GM23338 (cell line): ENCODE measurements at regions not wholly inside any gene's neighbourhood (a gene's known extent, or its start where the extent isn't known, plus 50 kb on each side); places are given as distances from the start of the nearest gene placed in this dataset.

Experiments
- ATAC-seq: fragments of 200-7000 bp; cut with Tn5 transposase; 3 replicates; pipeline ENCODE4 v1.9.1; 2020
- DNase-seq: peaks from one replicate; pipeline ENCODE4 v3.0.0-alpha.2; 2015; ENCODE audit warnings: low spot score
- H2AFZ ChIP-seq: fragments of 200-600 bp; sonication (generic); 2 replicates; pipeline ENCODE4 v1.8.0; 2016; ENCODE audit warnings: antibody characterized with exemption, mild to moderate bottlenecking, moderate library complexity
- H3F3A ChIP-seq: fragments of 200-600 bp; sonication (generic); replicated peaks from 2 replicates; pipeline ENCODE4 v1.8.0; 2017; ENCODE audit warnings: antibody characterized with exemption, mixed run types, low read depth
- H3K27ac ChIP-seq: fragments of 200-600 bp; sonication (generic); 2 replicates; pipeline ENCODE4 v1.6.1; 2016; ENCODE audit warnings: low read depth
- H3K27me3 ChIP-seq: fragments of 200-600 bp; sonication (generic); 2 replicates; pipeline ENCODE4 v1.8.0; 2016; ENCODE audit warnings: mild to moderate bottlenecking, mixed run types, moderate library complexity; ENCODE audit not compliant: insufficient read depth
- H3K36me3 ChIP-seq: fragments of 200-600 bp; sonication (generic); 2 replicates; pipeline ENCODE4 v1.8.0; 2016; ENCODE audit warnings: mild to moderate bottlenecking; ENCODE audit not compliant: insufficient read depth
- H3K4me1 ChIP-seq: fragments of 200-600 bp; sonication (generic); 2 replicates; pipeline ENCODE4 v1.8.0; 2016; ENCODE audit warnings: mild to moderate bottlenecking, moderate library complexity; ENCODE audit not compliant: insufficient read depth
- H3K4me2 ChIP-seq: fragments of 200-600 bp; sonication (generic); 2 replicates; pipeline ENCODE4 v1.7.1; 2017; ENCODE audit warnings: mixed run types
- H3K4me3 ChIP-seq: fragments of 200-600 bp; sonication (generic); 2 replicates; pipeline ENCODE4 v1.6.1; 2016; ENCODE audit warnings: mixed run types
- H3K79me2 ChIP-seq: fragments of 200-600 bp; sonication (generic); replicated peaks from 2 replicates; pipeline ENCODE4 v1.8.0; 2017; ENCODE audit warnings: mild to moderate bottlenecking; ENCODE audit not compliant: insufficient read depth
- H3K9me2 ChIP-seq: fragments of 200-600 bp; sonication (generic); 2 replicates; pipeline ENCODE4 v1.8.0; 2017; ENCODE audit not compliant: insufficient read depth
- H4K20me1 ChIP-seq: fragments of 200-600 bp; sonication (generic); replicated peaks from 2 replicates; pipeline ENCODE4 v1.8.0; 2017; ENCODE audit warnings: mild to moderate bottlenecking; ENCODE audit not compliant: insufficient read depth
- H3K27ac Mint-ChIP-seq: 2 replicates; pipeline ENCODE4 v1.8.0; 2020; ENCODE audit warnings: inconsistent platforms, mild to moderate bottlenecking, moderate library complexity, mixed read lengths
- H3K27me3 Mint-ChIP-seq: 3 replicates; pipeline ENCODE4 v1.8.0; 2022; ENCODE audit warnings: low read depth, mild to moderate bottlenecking, moderate library complexity, mixed read lengths, inconsistent platforms; ENCODE audit not compliant: insufficient read depth, poor library complexity
- H3K36me3 Mint-ChIP-seq: 3 replicates; pipeline ENCODE4 v1.8.0; 2021; ENCODE audit warnings: low read depth, mild to moderate bottlenecking, inconsistent platforms, moderate library complexity, mixed read lengths
- H3K4me1 Mint-ChIP-seq: 3 replicates; pipeline ENCODE4 v1.8.0; 2020; ENCODE audit warnings: mild to moderate bottlenecking, inconsistent platforms, mixed read lengths
- H3K4me3 Mint-ChIP-seq: 3 replicates; pipeline ENCODE4 v1.8.0; 2021; ENCODE audit warnings: moderate library complexity, mild to moderate bottlenecking, inconsistent platforms, mixed read lengths
- H3K9me3 Mint-ChIP-seq: 3 replicates; pipeline ENCODE4 v1.8.0; 2020; ENCODE audit warnings: moderate library complexity, mild to moderate bottlenecking, inconsistent platforms, mixed read lengths
- CREB1 ChIP-seq: fragments of 250-450 bp; sonication (Bioruptor Pico); IDR thresholded peaks from 2 replicates; pipeline ENCODE4 v1.5.0; 2020; ENCODE audit warnings: low read depth, mild to moderate bottlenecking, moderate library complexity
- EZH2 ChIP-seq: fragments of 200-600 bp; sonication (generic); IDR thresholded peaks from one replicate; pipeline ENCODE4 v1.8.0; 2017; ENCODE audit warnings: antibody characterized with exemption, mild to moderate bottlenecking, low read depth; ENCODE audit not compliant: unreplicated experiment
- EZH2phosphoT487 ChIP-seq: fragments of 200-600 bp; sonication (generic); IDR thresholded peaks from one replicate; pipeline ENCODE4 v1.8.1; 2018; ENCODE audit warnings: antibody characterized with exemption; ENCODE audit not compliant: unreplicated experiment
- NANOG ChIP-seq: IDR thresholded peaks from 2 replicates; pipeline ENCODE4 v1.6.1; 2016; ENCODE audit warnings: antibody characterized with exemption, borderline replicate concordance
- POLR2AphosphoS5 ChIP-seq: IDR thresholded peaks from 2 replicates; pipeline ENCODE4 v1.6.1; 2016; ENCODE audit warnings: antibody characterized with exemption, low read depth
- REST ChIP-seq: IDR thresholded peaks from one replicate; pipeline ENCODE4 v1.6.1; 2018; ENCODE audit warnings: antibody characterized with exemption; ENCODE audit not compliant: unreplicated experiment
- STAT1 ChIP-seq: IDR thresholded peaks from one replicate; pipeline ENCODE4 v1.6.1; 2016; ENCODE audit warnings: antibody characterized with exemption; ENCODE audit not compliant: unreplicated experiment
- ZNF114 ChIP-seq: fragments of 250-450 bp; sonication (Bioruptor Pico); IDR thresholded peaks from 2 replicates; pipeline ENCODE4 v1.5.0; 2020; ENCODE audit warnings: mild to moderate bottlenecking, moderate library complexity
- ZNF331 ChIP-seq: fragments of 250-450 bp; sonication (Bioruptor Pico); IDR thresholded peaks from 2 replicates; pipeline ENCODE4 v1.5.0; 2020; ENCODE audit warnings: low read depth, mild to moderate bottlenecking, moderate library complexity
- TF ChIP-seq, protein P1 (sequence below): fragments of 250-450 bp; sonication (Bioruptor Pico); IDR thresholded peaks from 2 replicates; pipeline ENCODE4 v1.5.0; 2020; ENCODE audit warnings: mild to moderate bottlenecking, moderate library complexity
- TF ChIP-seq, protein P2 (sequence below), 2 experiments: fragments of 200-600 bp in 1 of 2; sonication (generic) in 1 of 2; conservative IDR thresholded peaks; 2 replicates each; pipeline versions ENCODE4 v1.5.1 to v1.6.1; 2016 to 2017; ENCODE audit warnings: antibody characterized with exemption in 2 of 2, low read depth in 2 of 2, mild to moderate bottlenecking in 2 of 2, moderate library complexity in 1 of 2

GRCh38 chr12:33000016-33000415 lies 103.4 kb upstream of the PKP2 start (continued):
- TF ChIP-seq, protein P1, sequence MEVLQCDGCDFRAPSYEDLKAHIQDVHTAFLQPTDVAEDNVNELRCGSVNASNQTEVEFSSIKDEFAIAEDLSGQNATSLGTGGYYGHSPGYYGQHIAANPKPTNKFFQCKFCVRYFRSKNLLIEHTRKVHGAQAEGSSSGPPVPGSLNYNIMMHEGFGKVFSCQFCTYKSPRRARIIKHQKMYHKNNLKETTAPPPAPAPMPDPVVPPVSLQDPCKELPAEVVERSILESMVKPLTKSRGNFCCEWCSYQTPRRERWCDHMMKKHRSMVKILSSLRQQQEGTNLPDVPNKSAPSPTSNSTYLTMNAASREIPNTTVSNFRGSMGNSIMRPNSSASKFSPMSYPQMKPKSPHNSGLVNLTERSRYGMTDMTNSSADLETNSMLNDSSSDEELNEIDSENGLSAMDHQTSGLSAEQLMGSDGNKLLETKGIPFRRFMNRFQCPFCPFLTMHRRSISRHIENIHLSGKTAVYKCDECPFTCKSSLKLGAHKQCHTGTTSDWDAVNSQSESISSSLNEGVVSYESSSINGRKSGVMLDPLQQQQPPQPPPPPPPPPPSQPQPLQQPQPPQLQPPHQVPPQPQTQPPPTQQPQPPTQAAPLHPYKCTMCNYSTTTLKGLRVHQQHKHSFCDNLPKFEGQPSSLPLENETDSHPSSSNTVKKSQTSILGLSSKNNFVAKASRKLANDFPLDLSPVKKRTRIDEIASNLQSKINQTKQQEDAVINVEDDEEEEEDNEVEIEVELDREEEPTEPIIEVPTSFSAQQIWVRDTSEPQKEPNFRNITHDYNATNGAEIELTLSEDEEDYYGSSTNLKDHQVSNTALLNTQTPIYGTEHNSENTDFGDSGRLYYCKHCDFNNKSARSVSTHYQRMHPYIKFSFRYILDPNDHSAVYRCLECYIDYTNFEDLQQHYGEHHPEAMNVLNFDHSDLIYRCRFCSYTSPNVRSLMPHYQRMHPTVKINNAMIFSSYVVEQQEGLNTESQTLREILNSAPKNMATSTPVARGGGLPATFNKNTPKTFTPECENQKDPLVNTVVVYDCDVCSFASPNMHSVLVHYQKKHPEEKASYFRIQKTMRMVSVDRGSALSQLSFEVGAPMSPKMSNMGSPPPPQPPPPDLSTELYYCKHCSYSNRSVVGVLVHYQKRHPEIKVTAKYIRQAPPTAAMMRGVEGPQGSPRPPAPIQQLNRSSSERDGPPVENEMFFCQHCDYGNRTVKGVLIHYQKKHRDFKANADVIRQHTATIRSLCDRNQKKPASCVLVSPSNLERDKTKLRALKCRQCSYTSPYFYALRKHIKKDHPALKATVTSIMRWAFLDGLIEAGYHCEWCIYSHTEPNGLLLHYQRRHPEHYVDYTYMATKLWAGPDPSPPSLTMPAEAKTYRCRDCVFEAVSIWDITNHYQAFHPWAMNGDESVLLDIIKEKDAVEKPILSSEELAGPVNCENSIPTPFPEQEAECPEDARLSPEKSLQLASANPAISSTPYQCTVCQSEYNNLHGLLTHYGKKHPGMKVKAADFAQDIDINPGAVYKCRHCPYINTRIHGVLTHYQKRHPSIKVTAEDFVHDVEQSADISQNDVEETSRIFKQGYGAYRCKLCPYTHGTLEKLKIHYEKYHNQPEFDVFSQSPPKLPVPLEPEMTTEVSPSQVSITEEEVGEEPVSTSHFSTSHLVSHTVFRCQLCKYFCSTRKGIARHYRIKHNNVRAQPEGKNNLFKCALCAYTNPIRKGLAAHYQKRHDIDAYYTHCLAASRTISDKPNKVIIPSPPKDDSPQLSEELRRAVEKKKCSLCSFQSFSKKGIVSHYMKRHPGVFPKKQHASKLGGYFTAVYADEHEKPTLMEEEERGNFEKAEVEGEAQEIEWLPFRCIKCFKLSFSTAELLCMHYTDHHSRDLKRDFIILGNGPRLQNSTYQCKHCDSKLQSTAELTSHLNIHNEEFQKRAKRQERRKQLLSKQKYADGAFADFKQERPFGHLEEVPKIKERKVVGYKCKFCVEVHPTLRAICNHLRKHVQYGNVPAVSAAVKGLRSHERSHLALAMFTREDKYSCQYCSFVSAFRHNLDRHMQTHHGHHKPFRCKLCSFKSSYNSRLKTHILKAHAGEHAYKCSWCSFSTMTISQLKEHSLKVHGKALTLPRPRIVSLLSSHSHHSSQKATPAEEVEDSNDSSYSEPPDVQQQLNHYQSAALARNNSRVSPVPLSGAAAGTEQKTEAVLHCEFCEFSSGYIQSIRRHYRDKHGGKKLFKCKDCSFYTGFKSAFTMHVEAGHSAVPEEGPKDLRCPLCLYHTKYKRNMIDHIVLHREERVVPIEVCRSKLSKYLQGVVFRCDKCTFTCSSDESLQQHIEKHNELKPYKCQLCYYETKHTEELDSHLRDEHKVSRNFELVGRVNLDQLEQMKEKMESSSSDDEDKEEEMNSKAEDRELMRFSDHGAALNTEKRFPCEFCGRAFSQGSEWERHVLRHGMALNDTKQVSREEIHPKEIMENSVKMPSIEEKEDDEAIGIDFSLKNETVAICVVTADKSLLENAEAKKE (CRISPR knock-in tag): no peak
- TF ChIP-seq, protein P2, sequence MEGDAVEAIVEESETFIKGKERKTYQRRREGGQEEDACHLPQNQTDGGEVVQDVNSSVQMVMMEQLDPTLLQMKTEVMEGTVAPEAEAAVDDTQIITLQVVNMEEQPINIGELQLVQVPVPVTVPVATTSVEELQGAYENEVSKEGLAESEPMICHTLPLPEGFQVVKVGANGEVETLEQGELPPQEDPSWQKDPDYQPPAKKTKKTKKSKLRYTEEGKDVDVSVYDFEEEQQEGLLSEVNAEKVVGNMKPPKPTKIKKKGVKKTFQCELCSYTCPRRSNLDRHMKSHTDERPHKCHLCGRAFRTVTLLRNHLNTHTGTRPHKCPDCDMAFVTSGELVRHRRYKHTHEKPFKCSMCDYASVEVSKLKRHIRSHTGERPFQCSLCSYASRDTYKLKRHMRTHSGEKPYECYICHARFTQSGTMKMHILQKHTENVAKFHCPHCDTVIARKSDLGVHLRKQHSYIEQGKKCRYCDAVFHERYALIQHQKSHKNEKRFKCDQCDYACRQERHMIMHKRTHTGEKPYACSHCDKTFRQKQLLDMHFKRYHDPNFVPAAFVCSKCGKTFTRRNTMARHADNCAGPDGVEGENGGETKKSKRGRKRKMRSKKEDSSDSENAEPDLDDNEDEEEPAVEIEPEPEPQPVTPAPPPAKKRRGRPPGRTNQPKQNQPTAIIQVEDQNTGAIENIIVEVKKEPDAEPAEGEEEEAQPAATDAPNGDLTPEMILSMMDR (conservative IDR thresholded peaks at IDR 0.05; ENCODE audit: low read depth in 2 of 2): no peak
- TF ChIP-seq EZH2: no peak

- Mint-ChIP-seq H3K9me3 (0 out of 3 replicates have a peak, but pooled peaks cover 3% of the 10 kb centered on the region), H3K4me1 (peaks cover 3% of the 10 kb centered on the region; the same call in 2 of the 3 replicates), H3K4me3 (no peak overlapping the region), H3K27me3 (no peaks in the 10 kb centered on the region), H3K27ac (no peak overlapping the region), H3K36me3 (no peaks in the 10 kb centered on the region)
- no peak overlapping the region for H3K4me3 ChIP-seq
- H3K27ac ChIP-seq: no peak overlapping the region
- H3K4me2 ChIP-seq: no peak overlapping the region
- no peaks in the 10 kb centered on the region for H3K36me3 ChIP-seq
- TF ChIP-seq CREB1 (CRISPR knock-in tag) (no peak), ZNF331 (CRISPR knock-in tag) (no peak), EZH2phosphoT487 (no peak), NANOG (no peak), STAT1 (no peak), ZNF114 (CRISPR knock-in tag) (no peak), REST (no peak), POLR2AphosphoS5 (no peak)
- TF ChIP-seq, protein P2 (conservative IDR thresholded peaks at IDR 0.05; ENCODE audit: low read depth in 2 of 2): no peak
- peak; percentile 53 for DNase-seq
- H3K27me3 ChIP-seq: no peaks in the 10 kb centered on the region
- no peak for ATAC-seq
- no peaks in the 10 kb centered on the region for H4K20me1 ChIP-seq
- H3F3A ChIP-seq: no peaks in the 10 kb centered on the region
- H3K9me2 ChIP-seq: no peaks in the 10 kb centered on the region
- no peak overlapping the region for H2AFZ ChIP-seq
- peaks cover 11% of the 10 kb centered on the region; the same call in 1 of the 2 replicates for H3K4me1 ChIP-seq
- H3K79me2 ChIP-seq: no peaks in the 10 kb centered on the region
Measured at GRCh38 chr12:32997471-32997870, 100.9 kb upstream of the PKP2 start.
